Adipocyte (in vitro differentiated cells): ENCODE measurements at regions not wholly inside any gene's neighbourhood (a gene's known extent, or its start where the extent isn't known, plus 50 kb on each side); places are given as distances from the start of the nearest gene placed in this dataset.
A peak's percentile ranks its signal among the peaks of the same experiment; 100 is the strongest.

Experiments used
- DNase-seq: peaks from one replicate; pipeline ENCODE4 v3.0.0-alpha.2; 2015; ENCODE audit warnings: low read depth
- H3K27me3 ChIP-seq: replicated peaks from 2 replicates; pipeline ENCODE4 v1.7.0; 2013; ENCODE audit warnings: mild to moderate bottlenecking, low read length, moderate library complexity; ENCODE audit not compliant: control insufficient read depth, insufficient read depth
- H3K36me3 ChIP-seq: 2 replicates; pipeline ENCODE4 v1.7.0; 2013; ENCODE audit warnings: low read length, mild to moderate bottlenecking, moderate library complexity; ENCODE audit not compliant: control insufficient read depth, insufficient read depth, severe bottlenecking
- H3K4me1 ChIP-seq: 2 replicates; pipeline ENCODE4 v1.7.0; 2013; ENCODE audit warnings: mild to moderate bottlenecking, low read length, moderate library complexity; ENCODE audit not compliant: control insufficient read depth, insufficient read depth
- H3K4me3 ChIP-seq: 2 replicates; pipeline ENCODE4 v1.7.0; 2013; ENCODE audit warnings: mild to moderate bottlenecking, low read length, moderate library complexity
- H3K9ac ChIP-seq: 2 replicates; pipeline ENCODE4 v1.7.0; 2013; ENCODE audit warnings: mild to moderate bottlenecking, low read length, moderate library complexity
- H3K9me3 ChIP-seq: 2 replicates; pipeline ENCODE4 v1.7.0; 2013; ENCODE audit warnings: mild to moderate bottlenecking, low read length, moderate library complexity; ENCODE audit not compliant: control insufficient read depth

GRCh38 chr14:48944809-48945208 lies 641.4 kb downstream of the RPS29 start:
- Histone ChIP-seq H3K4me3 (no peak overlapping the region), H3K9ac (no peak overlapping the region), H3K27me3 (no peaks in the 10 kb centered on the region), H3K9me3 (no peaks in the 10 kb centered on the region), H3K36me3 (no peaks in the 10 kb centered on the region), H3K4me1 (no peaks in the 10 kb centered on the region)
- no peak for DNase-seq

- Histone ChIP-seq H3K36me3 (no peaks in the 10 kb centered on the region), H3K4me1 (no peaks in the 10 kb centered on the region), H3K9me3 (no peaks in the 10 kb centered on the region), H3K4me3 (no peak overlapping the region), H3K9ac (no peak overlapping the region), H3K27me3 (no peaks in the 10 kb centered on the region)
- DNase-seq, result no peak
Observed at GRCh38 chr14:48943913-48944312, 642.3 kb downstream of the RPS29 start.

GRCh38 chr14:48937541-48938195 lies 648.5 kb downstream of the RPS29 start:
- Histone ChIP-seq H3K36me3 (no peaks in the 10 kb centered on the region), H3K4me1 (peaks cover 15% of the 10 kb centered on the region), H3K27me3 (no peaks in the 10 kb centered on the region), H3K9me3 (no peaks in the 10 kb centered on the region), H3K4me3 (no peak overlapping the region), H3K9ac (no peak overlapping the region)
- DNase-seq, result no peak

GRCh38 chr14:48936849-48937248 lies 649.3 kb downstream of the RPS29 start:
- Histone ChIP-seq H3K4me3 (no peak overlapping the region), H3K27me3 (no peaks in the 10 kb centered on the region), H3K4me1 (peaks cover 15% of the 10 kb centered on the region), H3K9ac (no peak overlapping the region), H3K36me3 (no peaks in the 10 kb centered on the region), H3K9me3 (no peaks in the 10 kb centered on the region)
- no peak for DNase-seq

- Histone ChIP-seq H3K4me3 (no peak overlapping the region), H3K9ac (no peak overlapping the region), H3K36me3 (no peaks in the 10 kb centered on the region), H3K27me3 (no peaks in the 10 kb centered on the region), H3K4me1 (peaks cover 15% of the 10 kb centered on the region), H3K9me3 (no peaks in the 10 kb centered on the region)
- DNase-seq, result no peak
Observed at GRCh38 chr14:48936362-48936761, 649.8 kb downstream of the RPS29 start.

- DNase-seq, result no peak
- Histone ChIP-seq H3K4me3 (no peak overlapping the region), H3K4me1 (no peaks in the 10 kb centered on the region), H3K36me3 (no peaks in the 10 kb centered on the region), H3K27me3 (no peaks in the 10 kb centered on the region), H3K9me3 (no peaks in the 10 kb centered on the region), H3K9ac (no peak overlapping the region)
Observed at GRCh38 chr14:48925184-48925583, 661.0 kb downstream of the RPS29 start.

GRCh38 chr14:48914921-48915320 lies 671.3 kb downstream of the RPS29 start:
- no peaks in the 10 kb centered on the region for H3K4me1 ChIP-seq
- H3K27me3 ChIP-seq, result no peaks in the 10 kb centered on the region
- DNase-seq, result no peak
- no peak overlapping the region for H3K9ac ChIP-seq
- H3K4me3 ChIP-seq, result no peak overlapping the region
- H3K9me3 ChIP-seq, result no peaks in the 10 kb centered on the region
- no peaks in the 10 kb centered on the region for H3K36me3 ChIP-seq

GRCh38 chr14:48914382-48914781 lies 671.8 kb downstream of the RPS29 start:
- Histone ChIP-seq H3K27me3 (no peaks in the 10 kb centered on the region), H3K9me3 (no peaks in the 10 kb centered on the region), H3K36me3 (no peaks in the 10 kb centered on the region), H3K4me3 (no peak overlapping the region), H3K9ac (no peak overlapping the region), H3K4me1 (no peaks in the 10 kb centered on the region)
- no peak for DNase-seq

- Histone ChIP-seq H3K36me3 (no peaks in the 10 kb centered on the region), H3K4me1 (no peaks in the 10 kb centered on the region), H3K27me3 (no peaks in the 10 kb centered on the region), H3K9ac (no peak overlapping the region), H3K9me3 (no peaks in the 10 kb centered on the region), H3K4me3 (no peak overlapping the region)
- no peak for DNase-seq
Observed at GRCh38 chr14:48900565-48900964, 685.6 kb downstream of the RPS29 start.

- no peak overlapping the region for H3K4me3 ChIP-seq
- no peaks in the 10 kb centered on the region for H3K36me3 ChIP-seq
- no peaks in the 10 kb centered on the region for H3K9me3 ChIP-seq
- DNase-seq, result no peak
- H3K9ac ChIP-seq, result peak overlapping the region; percentile 66
- H3K27me3 ChIP-seq, result no peaks in the 10 kb centered on the region
- peaks cover 26% of the 10 kb centered on the region for H3K4me1 ChIP-seq
Observed at GRCh38 chr14:48890333-48890732, 695.8 kb downstream of the RPS29 start.

GRCh38 chr14:48876806-48877340 lies 709.3 kb downstream of the RPS29 start:
- Histone ChIP-seq H3K36me3 (no peaks in the 10 kb centered on the region), H3K9ac (no peak overlapping the region), H3K27me3 (no peaks in the 10 kb centered on the region), H3K9me3 (peaks cover 8% of the 10 kb centered on the region), H3K4me1 (peaks cover 6% of the 10 kb centered on the region), H3K4me3 (no peak overlapping the region)
- DNase-seq, result no peak

- Histone ChIP-seq H3K4me3 (no peak overlapping the region), H3K9me3 (no peaks in the 10 kb centered on the region), H3K9ac (no peak overlapping the region), H3K36me3 (no peaks in the 10 kb centered on the region), H3K4me1 (peaks cover 6% of the 10 kb centered on the region), H3K27me3 (no peaks in the 10 kb centered on the region)
- DNase-seq, result no peak
Observed at GRCh38 chr14:48874711-48875110, 711.5 kb downstream of the RPS29 start.
